GM21737 (cell line): ENCODE measurements at regions not wholly inside any gene's neighbourhood (a gene's known extent, or its start where the extent isn't known, plus 50 kb on each side); places are given as distances from the start of the nearest gene placed in this dataset.
"Not testable (repeated sequence)": the region's sequence is repeated elsewhere in the genome, so short reads cannot be mapped to it uniquely, and the experiment has no call there.

Experiments used
- ATAC-seq: cut with Tn5 transposase; IDR thresholded peaks from one replicate; pipeline ENCODE4 v1.9.1; 2021; ENCODE audit warnings: mild to moderate bottlenecking, moderate library complexity; ENCODE audit not compliant: unreplicated experiment

DNA sequence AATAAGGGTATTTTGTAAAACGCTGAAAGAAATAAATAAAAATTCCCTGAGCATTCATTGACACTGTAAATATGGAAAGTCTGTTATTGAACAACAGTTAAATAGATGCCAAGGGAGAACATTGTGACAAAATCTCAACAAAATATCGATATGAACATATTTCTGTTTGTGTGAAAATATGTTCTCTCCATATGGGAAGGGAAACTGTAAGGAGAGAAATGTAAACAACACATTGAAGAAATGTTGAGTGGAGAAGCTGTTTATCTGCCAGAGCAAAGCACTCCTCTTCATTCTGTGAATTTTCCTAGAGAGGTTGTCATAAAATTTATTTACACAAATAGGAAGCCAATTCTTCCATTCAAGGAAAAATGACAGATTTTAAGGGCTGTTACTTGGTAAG is 57.1 kb upstream of the EOMES start:
- ATAC-seq, result no peak

- no peak for ATAC-seq
Observed at GRCh38 chr3:27789420-27789819, 67.3 kb upstream of the EOMES start.

GRCh38 chr3:27791956-27792355 is 69.8 kb upstream of the EOMES start:
- no peak for ATAC-seq

- no peak for ATAC-seq
Observed at GRCh38 chr3:27792869-27793268, 70.7 kb upstream of the EOMES start.

DNA sequence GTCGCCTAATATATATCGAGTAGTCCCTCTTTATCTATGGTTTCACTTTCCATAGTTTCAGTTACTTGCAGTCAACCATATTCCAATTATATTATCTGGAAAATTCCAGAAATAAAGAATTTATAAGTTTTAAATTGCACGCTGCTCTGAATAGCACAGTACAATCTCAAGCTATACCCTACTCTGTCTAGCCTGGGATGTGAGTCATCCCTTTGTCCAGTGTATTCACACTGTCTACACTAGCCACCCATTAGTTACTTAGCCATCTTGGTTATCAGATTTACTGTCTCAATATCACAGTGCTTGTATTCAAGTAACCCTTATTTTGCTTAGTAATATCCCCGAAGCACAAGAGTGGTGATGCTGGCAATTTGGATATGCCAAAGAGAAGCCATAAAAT is 72.1 kb upstream of the EOMES start:
- no peak for ATAC-seq

- ATAC-seq, result no peak
Observed at GRCh38 chr3:27796365-27796875, 74.3 kb upstream of the EOMES start.

- ATAC-seq, result no peak
Observed at GRCh38 chr3:27797773-27798172, 75.7 kb upstream of the EOMES start.

GRCh38 chr3:27800261-27800660 is 78.1 kb upstream of the EOMES start:
- no peak for ATAC-seq

DNA sequence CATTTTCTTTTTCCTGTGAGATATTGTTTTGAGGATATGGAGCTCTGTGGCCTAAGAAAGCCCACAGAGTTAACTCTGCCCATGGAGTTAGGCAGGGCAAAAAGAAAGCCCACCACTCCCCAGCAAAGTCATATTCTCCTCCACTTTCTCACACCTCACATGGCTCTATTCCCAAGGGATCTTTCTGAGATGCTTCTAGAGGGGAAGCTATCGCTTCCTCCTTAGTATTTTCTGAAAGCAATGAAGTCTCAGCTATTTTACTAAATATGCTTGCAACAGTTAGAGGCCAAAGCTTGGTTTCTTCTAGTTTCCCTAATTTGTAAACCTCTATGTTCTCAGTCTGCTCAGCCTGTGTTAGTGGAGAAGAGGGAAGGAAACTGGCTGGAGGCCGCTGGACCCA is 80.3 kb upstream of the EOMES start:
- no peak for ATAC-seq

GRCh38 chr3:27802849-27803248 is 80.7 kb upstream of the EOMES start:
- ATAC-seq, result no peak

- ATAC-seq, result no peak
Observed at GRCh38 chr3:27805282-27805681, 83.2 kb upstream of the EOMES start.

GRCh38 chr3:27813255-27813654 is 91.1 kb upstream of the EOMES start:
- no peak for ATAC-seq

GRCh38 chr3:27821609-27822008 is 99.5 kb upstream of the EOMES start:
- ATAC-seq, result not testable (repeated sequence)

DNA sequence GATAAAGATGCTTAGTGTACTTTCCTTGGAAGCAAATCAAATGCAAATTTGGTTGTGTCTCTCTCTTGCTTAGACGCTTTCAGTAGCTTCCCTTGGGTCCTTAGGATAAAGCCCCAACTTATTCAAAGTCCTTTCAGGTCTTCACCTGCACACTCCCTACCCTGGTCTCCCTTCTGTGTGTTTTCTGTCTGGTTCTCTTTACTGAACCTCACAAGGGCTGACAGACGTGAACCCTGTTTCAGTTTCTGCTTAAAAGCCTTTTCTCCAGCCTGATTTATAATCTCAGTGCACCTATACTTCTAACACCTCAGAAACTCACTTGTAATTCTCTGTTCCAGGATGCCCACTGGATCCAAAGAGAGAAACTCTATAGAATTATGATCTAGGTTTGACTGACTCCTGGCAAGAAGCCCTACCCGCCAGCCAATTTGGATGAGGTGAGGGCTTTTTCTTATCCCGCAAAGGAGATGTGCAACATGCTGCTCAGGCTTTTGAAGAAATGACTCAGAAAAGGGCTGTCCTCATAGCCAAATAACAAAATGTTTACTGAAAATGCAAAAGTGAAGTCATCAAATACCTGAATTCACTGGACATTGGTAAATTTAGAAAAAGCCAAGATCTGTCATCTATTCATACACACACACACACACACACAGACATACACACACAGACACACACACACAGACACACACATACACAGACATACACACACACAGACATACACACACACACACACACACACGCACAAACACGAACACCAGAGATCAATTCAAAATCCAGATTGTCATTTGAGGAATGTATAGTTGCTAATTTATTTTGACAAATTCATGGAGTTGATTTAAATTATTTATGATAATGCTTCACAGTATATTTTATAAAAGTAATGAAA is 102.4 kb upstream of the EOMES start:
- ATAC-seq, result no peak

GRCh38 chr3:27826448-27826847 is 104.3 kb upstream of the EOMES start:
- no peak for ATAC-seq

- no peak for ATAC-seq
Observed at GRCh38 chr3:27827041-27827440, 104.9 kb upstream of the EOMES start.

- no peak for ATAC-seq
Observed at GRCh38 chr3:27840807-27841594, 118.9 kb upstream of the EOMES start.

- no peak for ATAC-seq
Observed at GRCh38 chr3:27844052-27844675, 122.0 kb upstream of the EOMES start.

- no peak for ATAC-seq
Observed at GRCh38 chr3:27847697-27848096, 125.6 kb upstream of the EOMES start.

GRCh38 chr3:27848826-27849225 is 126.7 kb upstream of the EOMES start:
- no peak for ATAC-seq

- no peak for ATAC-seq
Observed at GRCh38 chr3:27859821-27860220, 137.7 kb upstream of the EOMES start.
